ENCODE measurements at regions not wholly inside any gene's neighbourhood (a gene's known extent, or its start where the extent isn't known, plus 50 kb on each side); places are given as distances from the start of the nearest gene placed in this dataset.

DNA sequence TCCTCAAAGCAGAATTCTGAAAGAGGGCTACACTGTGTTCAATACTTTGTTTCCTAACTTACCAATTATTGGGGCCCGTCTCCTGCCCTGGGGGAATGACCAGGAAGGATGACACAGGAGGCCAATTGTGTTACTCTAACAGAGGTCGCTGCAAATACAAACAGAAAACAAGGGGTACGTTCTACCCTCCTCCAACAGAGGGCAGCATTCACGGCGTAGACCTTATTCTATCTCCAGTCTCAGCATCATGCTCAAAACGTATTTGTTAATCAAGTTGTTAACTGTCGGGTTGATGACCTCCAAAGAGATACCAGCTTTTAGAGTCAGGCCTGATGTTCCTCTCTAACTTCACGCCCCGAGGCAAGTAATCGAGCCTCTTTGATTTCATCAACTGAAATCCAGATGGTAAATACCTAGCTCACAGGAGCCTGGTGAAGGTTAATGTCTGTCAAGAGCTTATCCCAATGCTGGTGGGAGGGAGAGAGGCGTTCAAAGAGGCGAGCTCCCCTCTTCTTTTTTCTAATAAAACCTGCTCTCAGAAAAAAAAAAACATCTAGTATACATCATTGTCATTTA, 181.0 kb upstream of the KCNIP4 start:
- CTCF ChIA-PET (ENCODE audit: low intra/inter-chr PET ratio, low total read pairs), result interaction anchor here (1.1 to 2.1 kb wide), 2 partner anchors 260 to 339 kb away, joined by 3 to 14 read pairs; no protein-coding TSS in a partner anchor
- BruUV-seq (replicated peaks), result no TSS peak
- no peaks in the 10 kb centered on the region for H3K4me1 ChIP-seq (ENCODE audit: insufficient read depth, low read length)
- no peaks in the 10 kb centered on the region for H3K79me2 ChIP-seq (ENCODE audit: insufficient read depth, low read length)
- POLR2A ChIA-PET, result no interaction called here
- H3K27ac ChIP-seq (ENCODE audit: extremely low read length, insufficient read depth, low read length), result no peak overlapping the region
- no peaks in the 10 kb centered on the region for H3K9me3 ChIP-seq (ENCODE audit: low read length)
- H3K27me3 ChIP-seq (ENCODE audit: control insufficient read depth in 1 of 2, insufficient read depth in 2 of 2, low read length in 2 of 2), result no peaks in the 10 kb centered on the region
- intact Hi-C loops (cut with micrococcal nuclease; ENCODE audit: unreplicated experiment) (loop anchor here (1.0 to 2.0 kb wide), 3 partner anchors 260 to 561 kb away; no protein-coding TSS in a partner anchor), in situ Hi-C loops (cut with HindIII; ENCODE audit: extremely low pct_ligation_motif_present, low pct_unique_long_range_greater_than_20kb) (no loop called here)
- no peaks in the 10 kb centered on the region for H3K36me3 ChIP-seq (replicated peaks in 1 of 2; ENCODE audit: control insufficient read depth in 1 of 2, insufficient read depth in 2 of 2, low read length in 2 of 2)
- FAIRE-seq, result peak; percentile 32
- H4K20me1 ChIP-seq (ENCODE audit: insufficient read depth, low read length), result no peaks in the 10 kb centered on the region
- peak; percentile 61; the same call in 1 of the 2 replicates for TF ChIP-seq SMC3 (IDR thresholded peaks at IDR 0.05; ENCODE audit: low read length)
- no peak for TF ChIP-seq ZNF205 (CRISPR knock-in tag; IDR thresholded peaks at IDR 0.05)
- TF ChIP-seq SMAD9 (CRISPR knock-in tag; IDR thresholded peaks at IDR 0.05), result no peak
- TF ChIP-seq, protein P1, sequence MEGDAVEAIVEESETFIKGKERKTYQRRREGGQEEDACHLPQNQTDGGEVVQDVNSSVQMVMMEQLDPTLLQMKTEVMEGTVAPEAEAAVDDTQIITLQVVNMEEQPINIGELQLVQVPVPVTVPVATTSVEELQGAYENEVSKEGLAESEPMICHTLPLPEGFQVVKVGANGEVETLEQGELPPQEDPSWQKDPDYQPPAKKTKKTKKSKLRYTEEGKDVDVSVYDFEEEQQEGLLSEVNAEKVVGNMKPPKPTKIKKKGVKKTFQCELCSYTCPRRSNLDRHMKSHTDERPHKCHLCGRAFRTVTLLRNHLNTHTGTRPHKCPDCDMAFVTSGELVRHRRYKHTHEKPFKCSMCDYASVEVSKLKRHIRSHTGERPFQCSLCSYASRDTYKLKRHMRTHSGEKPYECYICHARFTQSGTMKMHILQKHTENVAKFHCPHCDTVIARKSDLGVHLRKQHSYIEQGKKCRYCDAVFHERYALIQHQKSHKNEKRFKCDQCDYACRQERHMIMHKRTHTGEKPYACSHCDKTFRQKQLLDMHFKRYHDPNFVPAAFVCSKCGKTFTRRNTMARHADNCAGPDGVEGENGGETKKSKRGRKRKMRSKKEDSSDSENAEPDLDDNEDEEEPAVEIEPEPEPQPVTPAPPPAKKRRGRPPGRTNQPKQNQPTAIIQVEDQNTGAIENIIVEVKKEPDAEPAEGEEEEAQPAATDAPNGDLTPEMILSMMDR (CRISPR knock-in tag; IDR thresholded peaks at IDR 0.05), result peak; percentile 70
- TF ChIP-seq MTF2 (CRISPR knock-in tag; IDR thresholded peaks at IDR 0.05; ENCODE audit: borderline replicate concordance), result no peak
- peak; percentile 58 for TF ChIP-seq STAG1 (CRISPR knock-in tag; IDR thresholded peaks at IDR 0.05)
- TF ChIP-seq, protein P2, sequence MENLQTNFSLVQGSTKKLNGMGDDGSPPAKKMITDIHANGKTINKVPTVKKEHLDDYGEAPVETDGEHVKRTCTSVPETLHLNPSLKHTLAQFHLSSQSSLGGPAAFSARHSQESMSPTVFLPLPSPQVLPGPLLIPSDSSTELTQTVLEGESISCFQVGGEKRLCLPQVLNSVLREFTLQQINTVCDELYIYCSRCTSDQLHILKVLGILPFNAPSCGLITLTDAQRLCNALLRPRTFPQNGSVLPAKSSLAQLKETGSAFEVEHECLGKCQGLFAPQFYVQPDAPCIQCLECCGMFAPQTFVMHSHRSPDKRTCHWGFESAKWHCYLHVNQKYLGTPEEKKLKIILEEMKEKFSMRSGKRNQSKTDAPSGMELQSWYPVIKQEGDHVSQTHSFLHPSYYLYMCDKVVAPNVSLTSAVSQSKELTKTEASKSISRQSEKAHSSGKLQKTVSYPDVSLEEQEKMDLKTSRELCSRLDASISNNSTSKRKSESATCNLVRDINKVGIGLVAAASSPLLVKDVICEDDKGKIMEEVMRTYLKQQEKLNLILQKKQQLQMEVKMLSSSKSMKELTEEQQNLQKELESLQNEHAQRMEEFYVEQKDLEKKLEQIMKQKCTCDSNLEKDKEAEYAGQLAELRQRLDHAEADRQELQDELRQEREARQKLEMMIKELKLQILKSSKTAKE (CRISPR knock-in tag; IDR thresholded peaks at IDR 0.05; ENCODE audit: borderline replicate concordance), result no peak
- no peak for TF ChIP-seq ZNF224 (CRISPR knock-in tag; IDR thresholded peaks at IDR 0.05)
- TF ChIP-seq TP53 (CRISPR knock-in tag; conservative IDR thresholded peaks at IDR 0.05), result no peak
- no peak for TF ChIP-seq ZNF263 (CRISPR knock-in tag; IDR thresholded peaks at IDR 0.05)
- TF ChIP-seq ZBTB25 (CRISPR knock-in tag; IDR thresholded peaks at IDR 0.05), result no peak
- no peak for TF ChIP-seq STAT6 (CRISPR knock-in tag; IDR thresholded peaks at IDR 0.05; ENCODE audit: borderline replicate concordance)
- ATAC-seq, result peak; percentile 84
- DNase-seq (ENCODE audit: low spot score), result peak; percentile 5
- no peak overlapping the region for H2AFZ ChIP-seq (ENCODE audit: low read length)
- WGBS (ENCODE audit: low lambda C conversion rate), result 7% methylated on average over 12 of the region's 12 CpGs
- H3K4me3 ChIP-seq (replicated peaks in 1 of 3; ENCODE audit: insufficient read depth in 1 of 3, low read depth in 2 of 3, low read length in 3 of 3), result no peak overlapping the region
- no peak overlapping the region for H3K9ac ChIP-seq (ENCODE audit: insufficient read depth, low read depth, low read length)
- H3K4me2 ChIP-seq (ENCODE audit: low read depth, low read length), result no peak overlapping the region
